HL-60 (cell line): ENCODE measurements at regions not wholly inside any gene's neighbourhood (a gene's known extent, or its start where the extent isn't known, plus 50 kb on each side); places are given as distances from the start of the nearest gene placed in this dataset.

Experiments
- CTCF ChIP-seq: IDR thresholded peaks from one replicate; pipeline ENCODE4 v1.5.1; 2011; ENCODE audit warnings: low read length, control low read depth, inconsistent platforms; ENCODE audit not compliant: insufficient read depth
- GABPA ChIP-seq: IDR thresholded peaks from 2 replicates; pipeline ENCODE4 v1.6.1; 2012; ENCODE audit warnings: low read depth

DNA sequence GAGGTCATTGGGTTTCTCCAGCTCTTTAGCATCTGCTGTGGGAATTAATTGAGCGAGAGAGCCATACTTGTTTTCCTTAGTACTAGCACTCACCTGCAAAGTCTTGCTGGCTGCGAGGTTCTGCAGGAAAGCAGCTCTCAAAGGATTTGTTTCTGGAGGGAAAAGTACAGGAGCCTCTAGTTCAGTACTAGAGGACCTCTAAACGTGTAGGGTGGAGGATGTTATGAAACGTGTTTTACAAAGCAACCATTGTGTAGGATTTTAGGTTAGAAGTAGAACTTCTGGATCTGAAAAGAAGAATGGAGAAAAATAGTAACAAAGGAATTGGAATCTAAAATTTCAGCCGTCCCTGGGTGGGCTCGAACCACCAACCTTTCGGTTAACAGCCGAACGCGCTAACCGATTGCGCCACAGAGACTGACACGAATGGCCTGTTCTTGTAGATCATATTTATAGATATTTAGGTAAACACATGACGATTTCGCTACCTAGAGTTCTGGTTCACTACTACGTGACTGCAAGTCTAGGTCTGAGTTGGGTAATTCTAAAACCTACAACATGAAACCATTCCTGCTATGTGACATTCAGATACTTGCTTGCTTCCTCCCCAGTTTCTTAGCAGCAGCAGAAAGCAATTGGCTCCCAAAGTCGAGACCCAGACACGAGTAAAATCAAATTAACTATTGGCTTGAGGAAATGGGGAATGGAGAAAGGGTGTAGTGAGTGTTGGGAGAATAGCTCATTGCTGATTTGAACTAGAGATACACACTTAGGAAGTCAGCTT is 60.2 kb upstream of the CFAP126 start:
- TF ChIP-seq CTCF (no peak), GABPA (no peak)
